ENCODE measurements at regions not wholly inside any gene's neighbourhood (a gene's known extent, or its start where the extent isn't known, plus 50 kb on each side); places are given as distances from the start of the nearest gene placed in this dataset.
A peak's percentile ranks its signal among the peaks of the same experiment; 100 is the strongest.

DNA sequence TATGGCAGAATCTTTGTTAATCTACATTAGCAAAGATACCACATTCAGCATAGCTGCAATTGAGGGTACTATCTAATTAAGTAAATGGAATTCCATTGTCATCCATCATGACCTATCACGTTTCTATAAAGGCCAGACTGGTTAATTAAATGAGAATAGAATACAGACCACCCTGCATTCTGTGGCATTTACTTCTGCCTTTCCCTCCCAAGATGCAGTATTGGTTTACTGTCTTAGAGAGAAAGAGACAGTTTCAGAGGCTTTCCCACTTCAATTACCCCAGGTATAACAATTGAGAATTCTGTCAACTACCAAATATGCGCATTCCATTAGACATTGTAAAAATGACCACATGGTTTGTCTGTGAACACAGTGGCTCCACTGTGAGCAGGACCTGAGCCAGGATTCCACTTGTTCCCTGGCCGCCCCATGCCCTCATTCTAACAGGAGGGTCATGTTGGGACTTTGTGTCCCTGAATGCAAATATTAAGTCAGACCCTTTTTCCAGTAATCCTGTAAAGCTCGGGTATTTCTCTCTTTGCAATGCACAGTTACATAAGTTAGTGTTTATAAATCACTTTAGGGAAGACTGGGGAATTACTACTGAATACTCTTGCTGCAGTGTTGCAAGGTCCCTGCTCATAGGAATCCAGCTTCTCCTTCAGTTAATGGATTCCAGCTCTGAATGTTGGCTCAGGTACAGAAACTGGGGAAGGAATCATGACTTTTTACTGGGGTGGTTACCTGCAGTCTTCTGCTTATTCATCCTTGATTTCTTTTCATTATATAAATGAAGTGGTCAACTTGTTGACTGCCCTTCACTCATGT lies 261.0 kb downstream of the PDGFC start:
- 94% methylated on average over 4 of the region's 4 CpGs for WGBS
- Histone ChIP-seq H3K36me3 (ENCODE audit: control insufficient read depth in 2 of 2, insufficient read depth in 2 of 2, low read length in 1 of 2) (no peaks in the 10 kb centered on the region), H3K27me3 (ENCODE audit: control insufficient read depth in 2 of 2, insufficient read depth in 1 of 2, low read length in 1 of 2) (no peaks in the 10 kb centered on the region), H3K27ac (ENCODE audit: low read depth in 1 of 2, low read length in 1 of 2) (no peak overlapping the region), H3K4me3 (ENCODE audit: low read length in 2 of 2) (no peak overlapping the region), H3K4me1 (ENCODE audit: control insufficient read depth in 2 of 2, insufficient read depth in 2 of 2, low read length in 2 of 2) (no peaks in the 10 kb centered on the region), H3K9me3 (ENCODE audit: control insufficient read depth in 2 of 2, insufficient read depth in 1 of 2, low read length in 1 of 2) (no peaks in the 10 kb centered on the region)
- no peak for DNase-seq (ENCODE audit: low read depth in 6 of 9, low spot score in 9 of 9)

- no peaks in the 10 kb centered on the region for H3K4me1 ChIP-seq (ENCODE audit: control insufficient read depth in 2 of 2, insufficient read depth in 2 of 2, low read length in 2 of 2)
- DNase-seq (ENCODE audit: low read depth in 6 of 9, low spot score in 9 of 9): no peak
- no peaks in the 10 kb centered on the region for H3K9me3 ChIP-seq (ENCODE audit: control insufficient read depth in 2 of 2, insufficient read depth in 1 of 2, low read length in 1 of 2)
- H3K27me3 ChIP-seq (ENCODE audit: control insufficient read depth in 2 of 2, insufficient read depth in 1 of 2, low read length in 1 of 2): no peaks in the 10 kb centered on the region
- 35% methylated on average over 1 of the region's 1 CpG for WGBS
- no peak overlapping the region for H3K4me3 ChIP-seq (ENCODE audit: low read length in 2 of 2)
- no peaks in the 10 kb centered on the region for H3K36me3 ChIP-seq (ENCODE audit: control insufficient read depth in 2 of 2, insufficient read depth in 2 of 2, low read length in 1 of 2)
- no peak overlapping the region for H3K27ac ChIP-seq (ENCODE audit: low read depth in 1 of 2, low read length in 1 of 2)
Observed at GRCh38 chr4:156705311-156705710, 266.3 kb downstream of the PDGFC start.

- Histone ChIP-seq H3K36me3 (ENCODE audit: control insufficient read depth in 2 of 2, insufficient read depth in 2 of 2, low read length in 1 of 2) (no peaks in the 10 kb centered on the region), H3K27me3 (ENCODE audit: control insufficient read depth in 2 of 2, insufficient read depth in 1 of 2, low read length in 1 of 2) (no peaks in the 10 kb centered on the region), H3K4me3 (ENCODE audit: low read length in 2 of 2) (no peak overlapping the region), H3K4me1 (ENCODE audit: control insufficient read depth in 2 of 2, insufficient read depth in 2 of 2, low read length in 2 of 2) (no peaks in the 10 kb centered on the region), H3K9me3 (ENCODE audit: control insufficient read depth in 2 of 2, insufficient read depth in 1 of 2, low read length in 1 of 2) (no peaks in the 10 kb centered on the region), H3K27ac (ENCODE audit: low read depth in 1 of 2, low read length in 1 of 2) (no peak overlapping the region)
- 90% methylated on average over 7 of the region's 7 CpGs for WGBS
- no peak for DNase-seq (ENCODE audit: low read depth in 6 of 9, low spot score in 9 of 9)
Observed at GRCh38 chr4:156695163-156695562, 276.4 kb downstream of the PDGFC start.

- no peak for DNase-seq (ENCODE audit: low read depth in 6 of 9, low spot score in 9 of 9)
- no peak overlapping the region for H3K27ac ChIP-seq (ENCODE audit: low read depth in 1 of 2, low read length in 1 of 2)
- no peaks in the 10 kb centered on the region for H3K36me3 ChIP-seq (ENCODE audit: control insufficient read depth in 2 of 2, insufficient read depth in 2 of 2, low read length in 1 of 2)
- no peaks in the 10 kb centered on the region for H3K9me3 ChIP-seq (ENCODE audit: control insufficient read depth in 2 of 2, insufficient read depth in 1 of 2, low read length in 1 of 2)
- WGBS: 71% methylated on average over 3 of the region's 3 CpGs
- no peaks in the 10 kb centered on the region for H3K4me1 ChIP-seq (ENCODE audit: control insufficient read depth in 2 of 2, insufficient read depth in 2 of 2, low read length in 2 of 2)
- no peaks in the 10 kb centered on the region for H3K27me3 ChIP-seq (ENCODE audit: control insufficient read depth in 2 of 2, insufficient read depth in 1 of 2, low read length in 1 of 2)
- H3K4me3 ChIP-seq (ENCODE audit: low read length in 2 of 2): no peak overlapping the region
Observed at GRCh38 chr4:156694413-156694812, 277.2 kb downstream of the PDGFC start.

- no peak for DNase-seq (ENCODE audit: low read depth in 6 of 9, low spot score in 9 of 9)
- H3K36me3 ChIP-seq (ENCODE audit: control insufficient read depth in 2 of 2, insufficient read depth in 2 of 2, low read length in 1 of 2): no peaks in the 10 kb centered on the region
- WGBS: 87% methylated on average over 1 of the region's 1 CpG
Observed at GRCh38 chr4:156693557-156693956, 278.0 kb downstream of the PDGFC start.

DNA sequence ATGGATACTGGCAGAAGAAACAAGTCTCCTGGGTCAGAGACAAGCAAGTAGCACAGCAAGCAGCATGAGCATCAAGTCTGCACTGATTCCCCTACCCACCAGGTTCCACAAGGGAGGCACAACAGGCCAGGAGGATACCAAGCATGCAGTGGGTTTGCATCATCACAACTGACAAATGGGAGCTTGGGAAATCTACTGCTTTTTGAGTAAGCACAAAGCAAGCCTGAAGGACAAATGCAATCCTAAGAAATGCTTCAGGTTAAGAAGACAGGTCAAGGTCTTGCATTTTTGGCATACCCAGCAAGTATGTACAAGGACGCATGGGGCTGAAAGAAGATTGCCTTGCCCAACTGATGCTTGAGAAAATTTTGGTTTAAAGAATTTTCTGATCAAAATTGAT lies 279.6 kb downstream of the PDGFC start:
- no peaks in the 10 kb centered on the region for H3K4me1 ChIP-seq (ENCODE audit: control insufficient read depth in 2 of 2, insufficient read depth in 2 of 2, low read length in 2 of 2)
- H3K27ac ChIP-seq (ENCODE audit: low read depth in 1 of 2, low read length in 1 of 2): no peak overlapping the region
- H3K4me3 ChIP-seq (ENCODE audit: low read length in 2 of 2): no peak overlapping the region
- no peaks in the 10 kb centered on the region for H3K9me3 ChIP-seq (ENCODE audit: control insufficient read depth in 2 of 2, insufficient read depth in 1 of 2, low read length in 1 of 2)
- DNase-seq (ENCODE audit: low read depth in 6 of 9, low spot score in 9 of 9): no peak
- H3K36me3 ChIP-seq (ENCODE audit: control insufficient read depth in 2 of 2, insufficient read depth in 2 of 2, low read length in 1 of 2): no peaks in the 10 kb centered on the region
- no peaks in the 10 kb centered on the region for H3K27me3 ChIP-seq (ENCODE audit: control insufficient read depth in 2 of 2, insufficient read depth in 1 of 2, low read length in 1 of 2)
- WGBS: 95% methylated on average over 1 of the region's 1 CpG

More at GRCh38 chr4:156693557-156693956, 278.0 kb downstream of the PDGFC start:
- no peak overlapping the region for H3K27ac ChIP-seq (ENCODE audit: low read depth in 1 of 2, low read length in 1 of 2)
- no peaks in the 10 kb centered on the region for H3K9me3 ChIP-seq (ENCODE audit: control insufficient read depth in 2 of 2, insufficient read depth in 1 of 2, low read length in 1 of 2)
- H3K4me1 ChIP-seq (ENCODE audit: control insufficient read depth in 2 of 2, insufficient read depth in 2 of 2, low read length in 2 of 2): no peaks in the 10 kb centered on the region
- no peaks in the 10 kb centered on the region for H3K27me3 ChIP-seq (ENCODE audit: control insufficient read depth in 2 of 2, insufficient read depth in 1 of 2, low read length in 1 of 2)
- no peak overlapping the region for H3K4me3 ChIP-seq (ENCODE audit: low read length in 2 of 2)

DNA sequence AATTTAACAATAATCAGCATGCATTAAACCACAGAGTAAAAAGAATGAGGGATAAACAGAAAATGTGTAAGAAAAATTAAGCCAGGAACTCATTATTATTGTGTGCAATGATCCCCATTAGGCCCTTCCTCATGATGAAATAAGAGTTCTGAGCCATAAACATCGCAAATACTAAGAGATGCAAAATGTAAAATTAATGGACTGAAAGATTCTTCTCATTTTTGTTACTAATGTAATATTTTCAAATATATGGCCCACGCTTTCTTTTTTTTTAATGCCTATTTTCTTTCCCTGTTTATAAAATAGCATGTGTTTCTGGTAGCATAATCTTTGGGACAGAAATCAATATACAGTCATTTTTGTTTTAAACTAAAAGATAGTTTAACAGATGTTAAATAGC lies 281.0 kb downstream of the PDGFC start:
- H3K36me3 ChIP-seq (ENCODE audit: control insufficient read depth in 2 of 2, insufficient read depth in 2 of 2, low read length in 1 of 2): no peaks in the 10 kb centered on the region
- no peak overlapping the region for H3K27ac ChIP-seq (ENCODE audit: low read depth in 1 of 2, low read length in 1 of 2)
- H3K9me3 ChIP-seq (ENCODE audit: control insufficient read depth in 2 of 2, insufficient read depth in 1 of 2, low read length in 1 of 2): no peaks in the 10 kb centered on the region
- DNase-seq (ENCODE audit: low read depth in 6 of 9, low spot score in 9 of 9): no peak
- no peaks in the 10 kb centered on the region for H3K4me1 ChIP-seq (ENCODE audit: control insufficient read depth in 2 of 2, insufficient read depth in 2 of 2, low read length in 2 of 2)
- no peak overlapping the region for H3K4me3 ChIP-seq (ENCODE audit: low read length in 2 of 2)
- 93% methylated on average over 2 of the region's 2 CpGs for WGBS
- no peaks in the 10 kb centered on the region for H3K27me3 ChIP-seq (ENCODE audit: control insufficient read depth in 2 of 2, insufficient read depth in 1 of 2, low read length in 1 of 2)

GRCh38 chr4:156686120-156686519 lies 285.5 kb downstream of the PDGFC start:
- no peak overlapping the region for H3K4me3 ChIP-seq (ENCODE audit: low read length in 2 of 2)
- peak in 1 of 9 donors; percentile 9 for DNase-seq (ENCODE audit: low read depth in 6 of 9, low spot score in 9 of 9)
- WGBS: 85% methylated on average over 3 of the region's 3 CpGs

GRCh38 chr4:156685308-156685707 lies 286.3 kb downstream of the PDGFC start:
- Histone ChIP-seq H3K27ac (ENCODE audit: low read depth in 1 of 2, low read length in 1 of 2) (no peak overlapping the region), H3K4me1 (ENCODE audit: control insufficient read depth in 2 of 2, insufficient read depth in 2 of 2, low read length in 2 of 2) (no peaks in the 10 kb centered on the region), H3K4me3 (ENCODE audit: low read length in 2 of 2) (no peak overlapping the region), H3K9me3 (ENCODE audit: control insufficient read depth in 2 of 2, insufficient read depth in 1 of 2, low read length in 1 of 2) (no peaks in the 10 kb centered on the region), H3K36me3 (ENCODE audit: control insufficient read depth in 2 of 2, insufficient read depth in 2 of 2, low read length in 1 of 2) (no peaks in the 10 kb centered on the region), H3K27me3 (ENCODE audit: control insufficient read depth in 2 of 2, insufficient read depth in 1 of 2, low read length in 1 of 2) (no peaks in the 10 kb centered on the region)
- no peak for DNase-seq (ENCODE audit: low read depth in 6 of 9, low spot score in 9 of 9)
- WGBS: 94% methylated on average over 3 of the region's 3 CpGs

More at GRCh38 chr4:156686120-156686519, 285.5 kb downstream of the PDGFC start:
- no peaks in the 10 kb centered on the region for H3K36me3 ChIP-seq (ENCODE audit: control insufficient read depth in 2 of 2, insufficient read depth in 2 of 2, low read length in 1 of 2)
- H3K27ac ChIP-seq (ENCODE audit: low read depth in 1 of 2, low read length in 1 of 2): no peak overlapping the region
- H3K4me1 ChIP-seq (ENCODE audit: control insufficient read depth in 2 of 2, insufficient read depth in 2 of 2, low read length in 2 of 2): no peaks in the 10 kb centered on the region
- H3K9me3 ChIP-seq (ENCODE audit: control insufficient read depth in 2 of 2, insufficient read depth in 1 of 2, low read length in 1 of 2): no peaks in the 10 kb centered on the region
- H3K27me3 ChIP-seq (ENCODE audit: control insufficient read depth in 2 of 2, insufficient read depth in 1 of 2, low read length in 1 of 2): no peaks in the 10 kb centered on the region
